ENCODE measurements at regions not wholly inside any gene's neighbourhood (a gene's known extent, or its start where the extent isn't known, plus 50 kb on each side); places are given as distances from the start of the nearest gene placed in this dataset.
A peak's percentile ranks its signal among the peaks of the same experiment; 100 is the strongest.

DNA sequence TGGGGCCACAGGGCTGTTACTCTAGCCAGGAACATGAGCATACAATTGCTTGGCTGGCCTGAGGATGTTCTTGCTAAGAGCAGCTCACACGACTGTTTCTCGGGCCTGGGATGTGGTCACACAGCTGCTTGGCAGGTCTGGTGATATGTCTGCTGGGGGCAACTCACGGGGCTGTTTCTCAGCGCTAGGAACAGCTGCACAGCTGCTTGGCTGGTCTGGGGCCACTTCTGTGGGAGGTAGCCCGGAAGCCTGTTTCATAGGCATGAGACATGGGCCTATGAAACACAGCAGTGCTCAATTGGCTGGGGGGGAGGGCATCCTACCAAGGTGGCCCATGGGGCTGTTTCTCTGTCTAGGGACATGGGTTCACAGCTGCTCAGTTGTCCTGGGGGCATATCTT lies 73.4 kb upstream of the DDHD1 start:
- Histone ChIP-seq H3K4me1 (ENCODE audit: control insufficient read depth in 2 of 3, insufficient read depth in 2 of 3, low read depth in 1 of 3, low read length in 3 of 3) (no peaks in the 10 kb centered on the region), H3K36me3 (ENCODE audit: control insufficient read depth in 2 of 3, insufficient read depth in 3 of 3, low read length in 3 of 3) (no peaks in the 10 kb centered on the region), H3K27ac (ENCODE audit: low read depth in 2 of 2, low read length in 2 of 2) (no peak overlapping the region), H3K9me3 (ENCODE audit: control insufficient read depth in 2 of 3, insufficient read depth in 1 of 3, low read length in 3 of 3) (peaks cover 0 to 3% (median 0%) of the 10 kb centered on the region in 3 donors), H3K4me3 (ENCODE audit: low read length in 3 of 3) (no peak overlapping the region), H3K9ac (ENCODE audit: low read length in 3 of 3) (no peak overlapping the region), H3K27me3 (ENCODE audit: control insufficient read depth, insufficient read depth, low read length) (no peaks in the 10 kb centered on the region)
- FAIRE-seq (no peak), DNase-seq (no peak)
- TF ChIP-seq, protein P1, sequence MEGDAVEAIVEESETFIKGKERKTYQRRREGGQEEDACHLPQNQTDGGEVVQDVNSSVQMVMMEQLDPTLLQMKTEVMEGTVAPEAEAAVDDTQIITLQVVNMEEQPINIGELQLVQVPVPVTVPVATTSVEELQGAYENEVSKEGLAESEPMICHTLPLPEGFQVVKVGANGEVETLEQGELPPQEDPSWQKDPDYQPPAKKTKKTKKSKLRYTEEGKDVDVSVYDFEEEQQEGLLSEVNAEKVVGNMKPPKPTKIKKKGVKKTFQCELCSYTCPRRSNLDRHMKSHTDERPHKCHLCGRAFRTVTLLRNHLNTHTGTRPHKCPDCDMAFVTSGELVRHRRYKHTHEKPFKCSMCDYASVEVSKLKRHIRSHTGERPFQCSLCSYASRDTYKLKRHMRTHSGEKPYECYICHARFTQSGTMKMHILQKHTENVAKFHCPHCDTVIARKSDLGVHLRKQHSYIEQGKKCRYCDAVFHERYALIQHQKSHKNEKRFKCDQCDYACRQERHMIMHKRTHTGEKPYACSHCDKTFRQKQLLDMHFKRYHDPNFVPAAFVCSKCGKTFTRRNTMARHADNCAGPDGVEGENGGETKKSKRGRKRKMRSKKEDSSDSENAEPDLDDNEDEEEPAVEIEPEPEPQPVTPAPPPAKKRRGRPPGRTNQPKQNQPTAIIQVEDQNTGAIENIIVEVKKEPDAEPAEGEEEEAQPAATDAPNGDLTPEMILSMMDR (IDR thresholded peaks at IDR 0.05; ENCODE audit: borderline replicate concordance, extremely low read depth, insufficient read depth) = no peak
- intact Hi-C loops (cut with DNase I) = no loop called here

DNA sequence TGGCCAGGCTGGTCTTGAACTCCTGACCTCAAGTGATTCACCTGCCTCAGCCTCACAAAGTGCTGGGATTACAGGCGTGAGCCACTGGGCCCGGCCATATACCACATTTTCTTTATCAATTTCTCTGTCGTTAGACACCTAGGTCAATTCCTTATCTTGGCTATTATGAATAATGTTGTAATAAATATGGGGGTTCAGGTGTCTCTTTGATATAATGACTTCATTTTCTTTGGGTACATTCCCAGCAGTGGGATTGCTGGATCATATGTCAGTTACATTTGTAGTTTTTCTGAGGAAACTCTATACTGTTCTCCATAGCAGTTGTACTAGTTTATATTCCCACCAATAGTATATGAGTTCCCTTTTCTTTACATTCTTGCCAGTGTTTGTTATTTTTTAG lies 67.8 kb upstream of the DDHD1 start:
- no peak for FAIRE-seq
- H3K9me3 ChIP-seq (ENCODE audit: control insufficient read depth in 2 of 3, insufficient read depth in 1 of 3, low read length in 3 of 3) = peaks cover 0 to 3% (median 0%) of the 10 kb centered on the region in 3 donors
- TF ChIP-seq, protein P1 (IDR thresholded peaks at IDR 0.05; ENCODE audit: borderline replicate concordance, extremely low read depth, insufficient read depth) = no peak

DNA sequence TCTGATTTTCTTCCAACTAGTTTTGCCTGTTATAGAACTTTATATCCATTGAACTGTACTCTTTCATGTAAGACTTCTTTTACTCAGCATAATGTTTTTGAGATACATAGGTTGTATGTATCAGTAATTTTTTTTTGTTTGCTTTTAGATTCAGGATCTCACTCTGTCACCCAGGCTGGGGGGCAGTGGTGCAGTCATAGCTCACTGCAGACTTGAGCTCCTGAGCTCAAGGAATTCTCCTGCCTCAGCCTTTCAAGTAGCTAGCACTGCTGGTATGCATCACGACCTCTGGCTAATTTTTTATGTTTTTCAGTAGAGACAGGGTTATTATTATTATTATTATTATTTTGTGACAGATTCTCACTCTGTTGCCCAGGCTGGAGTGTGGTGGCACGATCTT lies 65.0 kb upstream of the DDHD1 start:
- intact Hi-C loops (cut with DNase I) = no loop called here
- H3K4me1 ChIP-seq (ENCODE audit: control insufficient read depth in 2 of 3, insufficient read depth in 2 of 3, low read depth in 1 of 3, low read length in 3 of 3) = peaks cover 0 to 3% (median 0%) of the 10 kb centered on the region in 3 donors
- H3K9ac ChIP-seq (ENCODE audit: low read length in 3 of 3) = peak overlapping the region in 2 of 3 donors; percentile 33 to 46
- no peak for FAIRE-seq
- H3K36me3 ChIP-seq (ENCODE audit: control insufficient read depth in 2 of 3, insufficient read depth in 3 of 3, low read length in 3 of 3) = no peaks in the 10 kb centered on the region
- no peaks in the 10 kb centered on the region for H3K9me3 ChIP-seq (ENCODE audit: control insufficient read depth in 2 of 3, insufficient read depth in 1 of 3, low read length in 3 of 3)
- TF ChIP-seq, protein P1 (IDR thresholded peaks at IDR 0.05; ENCODE audit: borderline replicate concordance, extremely low read depth, insufficient read depth) = no peak
- no peak overlapping the region for H3K27ac ChIP-seq (ENCODE audit: low read depth in 2 of 2, low read length in 2 of 2)
- H3K4me3 ChIP-seq (ENCODE audit: low read length in 3 of 3) = peak overlapping the region in 2 of 3 donors; percentile 56 to 66
- H3K27me3 ChIP-seq (ENCODE audit: control insufficient read depth, insufficient read depth, low read length) = no peaks in the 10 kb centered on the region
- peak in 1 of 5 donors; percentile 16 for DNase-seq

More for the DNA sequence above, 67.8 kb upstream of the DDHD1 start:
- intact Hi-C loops (cut with DNase I) = no loop called here
- Histone ChIP-seq H3K4me3 (ENCODE audit: low read length in 3 of 3) (no peak overlapping the region), H3K27me3 (ENCODE audit: control insufficient read depth, insufficient read depth, low read length) (no peaks in the 10 kb centered on the region), H3K27ac (ENCODE audit: low read depth in 2 of 2, low read length in 2 of 2) (no peak overlapping the region), H3K4me1 (ENCODE audit: control insufficient read depth in 2 of 3, insufficient read depth in 2 of 3, low read depth in 1 of 3, low read length in 3 of 3) (no peaks in the 10 kb centered on the region), H3K36me3 (ENCODE audit: control insufficient read depth in 2 of 3, insufficient read depth in 3 of 3, low read length in 3 of 3) (no peaks in the 10 kb centered on the region), H3K9ac (ENCODE audit: low read length in 3 of 3) (no peak overlapping the region)
- DNase-seq = no peak
